Fibroblast of pulmonary artery (primary cell): ENCODE measurements at regions not wholly inside any gene's neighbourhood (a gene's known extent, or its start where the extent isn't known, plus 50 kb on each side); places are given as distances from the start of the nearest gene placed in this dataset.
"Not testable (repeated sequence)": the region's sequence is repeated elsewhere in the genome, so short reads cannot be mapped to it uniquely, and the experiment has no call there.

Experiments
- DNase-seq: peaks from one replicate; pipeline ENCODE4 v3.0.0-alpha.2; 2010; ENCODE audit warnings: low read depth
- H3K4me3 ChIP-seq: replicated peaks from 2 replicates; pipeline ENCODE4 v1.5.1; 2011; ENCODE audit warnings: low read depth, mild to moderate bottlenecking, control low read depth, low read length, moderate library complexity
- CTCF ChIP-seq: IDR thresholded peaks from 2 replicates; pipeline ENCODE4 v1.5.1; 2011; ENCODE audit warnings: mild to moderate bottlenecking, control low read depth, low read length, inconsistent platforms; ENCODE audit errors: missing control alignments

GRCh38 chr3:69490971-69491370 lies 105.1 kb upstream of the FRMD4B start:
- no peak for TF ChIP-seq CTCF
- no peak overlapping the region for H3K4me3 ChIP-seq
- DNase-seq, result no peak

- no peak for TF ChIP-seq CTCF
- H3K4me3 ChIP-seq, result no peak overlapping the region
- DNase-seq, result no peak
Observed at GRCh38 chr3:69490235-69490634, 104.3 kb upstream of the FRMD4B start.

GRCh38 chr3:69488026-69488425 lies 102.1 kb upstream of the FRMD4B start:
- TF ChIP-seq CTCF, result no peak
- H3K4me3 ChIP-seq, result no peak overlapping the region
- no peak for DNase-seq

- DNase-seq, result no peak
- no peak overlapping the region for H3K4me3 ChIP-seq
- TF ChIP-seq CTCF, result no peak
Observed at GRCh38 chr3:69485489-69485888, 99.6 kb upstream of the FRMD4B start.

- DNase-seq, result no peak
- no peak for TF ChIP-seq CTCF
- no peak overlapping the region for H3K4me3 ChIP-seq
Observed at GRCh38 chr3:69484507-69485393, 98.9 kb upstream of the FRMD4B start.

- TF ChIP-seq CTCF, result no peak
- no peak overlapping the region for H3K4me3 ChIP-seq
- DNase-seq, result no peak
Observed at GRCh38 chr3:69483449-69483848, 97.6 kb upstream of the FRMD4B start.

- H3K4me3 ChIP-seq, DNase-seq: not testable (repeated sequence)
Observed at GRCh38 chr3:69480986-69481385, 95.1 kb upstream of the FRMD4B start.
